GM12891 (cell line): ENCODE measurements at regions not wholly inside any gene's neighbourhood (a gene's known extent, or its start where the extent isn't known, plus 50 kb on each side); places are given as distances from the start of the nearest gene placed in this dataset.

Experiments used
- DNase-seq: peaks from one replicate; pipeline ENCODE4 v3.0.0; 2011; ENCODE audit warnings: low spot score; ENCODE audit not compliant: insufficient read length
- FAIRE-seq: peaks from 2 replicates; lab custom pipeline; 2011; peaks lifted over from hg19 to GRCh38; lab: Jason Lieb, UNC
- PAX5 ChIP-seq: IDR thresholded peaks from 2 replicates; pipeline ENCODE4 v1.6.1; 2011; ENCODE audit warnings: low read length, moderate library complexity, mild to moderate bottlenecking; ENCODE audit not compliant: insufficient read depth, severe bottlenecking
- POLR2A ChIP-seq: IDR thresholded peaks from 2 replicates; pipeline ENCODE4 v1.6.1; 2011; ENCODE audit warnings: low read depth, low read length, control low read depth
- POLR2AphosphoS5 ChIP-seq: IDR thresholded peaks from 2 replicates; pipeline ENCODE4 v1.6.1; 2011; ENCODE audit warnings: low read depth, low read length, control low read depth
- POU2F2 ChIP-seq: IDR thresholded peaks from 2 replicates; pipeline ENCODE4 v1.6.1; 2011; ENCODE audit warnings: low read depth, mild to moderate bottlenecking, control low read depth, low read length, moderate library complexity
- SPI1 ChIP-seq: IDR thresholded peaks from 2 replicates; pipeline ENCODE4 v1.6.1; 2011; ENCODE audit warnings: low read depth, low read length, control low read depth
- TAF1 ChIP-seq: IDR thresholded peaks from 2 replicates; pipeline ENCODE4 v1.6.1; 2011; ENCODE audit warnings: low read depth, low read length, control low read depth

- FAIRE-seq = no peak
- TF ChIP-seq POU2F2 = no peak
- no peak for TF ChIP-seq POLR2AphosphoS5
- TF ChIP-seq PAX5 = no peak
- TF ChIP-seq SPI1 = no peak
- TF ChIP-seq TAF1 = no peak
- no peak for TF ChIP-seq POLR2A
Measured at GRCh38 chr18:29241199-29241598, 1064.3 kb upstream of the CDH2 start.

GRCh38 chr18:29234751-29235150 lies 1057.8 kb upstream of the CDH2 start:
- FAIRE-seq (no peak), DNase-seq (no peak)
- no peak for TF ChIP-seq POLR2AphosphoS5
- TF ChIP-seq SPI1 = no peak
- no peak for TF ChIP-seq PAX5
- no peak for TF ChIP-seq TAF1
- TF ChIP-seq POU2F2 = no peak
- TF ChIP-seq POLR2A = no peak

More at GRCh38 chr18:29241199-29241598, 1064.3 kb upstream of the CDH2 start:
- DNase-seq = no peak

GRCh38 chr18:29226213-29226612 lies 1049.3 kb upstream of the CDH2 start:
- FAIRE-seq (no peak), DNase-seq (no peak)
- TF ChIP-seq SPI1 (no peak), POLR2AphosphoS5 (no peak), POU2F2 (no peak)

GRCh38 chr18:29225351-29225750 lies 1048.4 kb upstream of the CDH2 start:
- TF ChIP-seq POLR2AphosphoS5 (no peak), POLR2A (no peak), TAF1 (no peak), POU2F2 (no peak), SPI1 (no peak), PAX5 (no peak)
- DNase-seq = no peak
- no peak for FAIRE-seq

- DNase-seq (no peak), FAIRE-seq (no peak)
- TF ChIP-seq POU2F2 (no peak), POLR2A (no peak), SPI1 (no peak), TAF1 (no peak), PAX5 (no peak), POLR2AphosphoS5 (no peak)
Measured at GRCh38 chr18:29218091-29218490, 1041.2 kb upstream of the CDH2 start.

GRCh38 chr18:29217124-29217915 lies 1040.4 kb upstream of the CDH2 start:
- FAIRE-seq (no peak), DNase-seq (no peak)
- no peak for TF ChIP-seq POLR2AphosphoS5
- no peak for TF ChIP-seq TAF1
- no peak for TF ChIP-seq PAX5
- TF ChIP-seq POLR2A = no peak
- TF ChIP-seq POU2F2 = no peak
- TF ChIP-seq SPI1 = no peak

GRCh38 chr18:29198834-29199233 lies 1021.9 kb upstream of the CDH2 start:
- DNase-seq (no peak), FAIRE-seq (no peak)
- TF ChIP-seq SPI1 = no peak
- no peak for TF ChIP-seq POLR2AphosphoS5
- TF ChIP-seq PAX5 = no peak

GRCh38 chr18:29196307-29196706 lies 1019.4 kb upstream of the CDH2 start:
- DNase-seq = no peak
- TF ChIP-seq PAX5 (no peak), TAF1 (no peak)
- no peak for FAIRE-seq

- no peak for DNase-seq
- FAIRE-seq = no peak
Measured at GRCh38 chr18:29191263-29191662, 1014.3 kb upstream of the CDH2 start.

GRCh38 chr18:29188760-29189159 lies 1011.8 kb upstream of the CDH2 start:
- TF ChIP-seq SPI1 (peak; percentile 14; the same call in 1 of the 2 replicates), POU2F2 (no peak)
- FAIRE-seq (no peak), DNase-seq (no peak)

More at GRCh38 chr18:29191263-29191662, 1014.3 kb upstream of the CDH2 start:
- TF ChIP-seq POU2F2 (no peak), PAX5 (no peak), TAF1 (no peak), POLR2A (no peak), POLR2AphosphoS5 (no peak), SPI1 (no peak)
